Sigmoid colon (tissue), 4 donors: ENCODE measurements at regions not wholly inside any gene's neighbourhood (a gene's known extent, or its start where the extent isn't known, plus 50 kb on each side); places are given as distances from the start of the nearest gene placed in this dataset.

ENCODE experiments used
- POLR2A ChIP-seq, 2 donors: fragments of 450-650 bp; IDR thresholded peaks; one replicate each; pipeline ENCODE4 v1.6.1; 2016; ENCODE audit warnings: antibody characterized with exemption in 2 of 2, mild to moderate bottlenecking in 2 of 2, moderate library complexity in 2 of 2
- POLR2AphosphoS5 ChIP-seq, 4 donors: sonication (generic); formaldehyde crosslinking; IDR thresholded peaks; one replicate each; pipeline ENCODE4 v1.6.1; 2017; ENCODE audit warnings: antibody characterized with exemption in 4 of 4
- TF ChIP-seq, protein P1 (sequence below), 4 experiments: fragments of 450-650 bp in 3 of 4; fragments of 200-600 bp in 1 of 4; IDR thresholded peaks; one replicate each; pipeline ENCODE4 v1.5.1; 2016 to 2019; ENCODE audit warnings: antibody characterized with exemption in 4 of 4, mild to moderate bottlenecking in 3 of 4, moderate library complexity in 2 of 4

DNA sequence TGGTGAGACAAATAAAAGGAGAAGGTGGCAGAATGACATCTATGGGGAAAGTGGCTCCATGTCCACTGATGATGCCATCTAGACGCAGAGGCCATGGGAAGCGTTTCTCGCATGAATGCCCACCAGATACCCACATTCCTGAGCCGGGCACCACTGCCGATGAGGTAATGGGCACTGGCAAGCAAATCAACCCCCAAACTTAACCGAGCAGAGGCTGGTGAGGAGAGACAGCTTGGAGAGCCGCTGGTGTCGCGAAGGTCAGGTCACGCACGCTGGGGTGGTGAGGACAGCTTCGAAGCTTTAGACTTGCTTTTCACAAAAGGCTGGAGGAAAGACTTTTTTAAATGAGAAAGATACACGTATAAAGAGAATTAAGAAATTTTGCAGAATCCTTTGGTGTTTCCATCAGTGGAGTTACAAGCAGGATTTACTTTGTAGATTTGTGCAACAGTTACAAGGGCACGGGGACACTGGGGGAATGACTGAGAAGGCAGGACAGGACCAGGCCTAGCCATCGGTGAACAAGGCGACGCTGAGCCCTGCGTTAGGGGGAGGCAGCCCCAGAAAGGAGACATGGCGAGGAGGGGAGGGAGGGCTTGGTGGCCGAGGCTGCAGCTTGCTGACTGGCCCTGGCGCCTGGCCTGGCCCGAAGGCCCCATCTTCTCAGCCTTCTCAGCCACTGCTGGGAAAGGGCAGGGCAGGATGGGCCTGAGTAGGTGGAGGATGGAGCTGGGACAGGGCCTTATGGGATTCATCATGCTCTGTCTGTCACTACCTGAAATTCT lies 83.9 kb upstream of the HDAC4 start:
- no peak for TF ChIP-seq POLR2A (IDR thresholded peaks at IDR 0.05)
- no peak for TF ChIP-seq POLR2AphosphoS5 (IDR thresholded peaks at IDR 0.05)
- TF ChIP-seq, protein P1, sequence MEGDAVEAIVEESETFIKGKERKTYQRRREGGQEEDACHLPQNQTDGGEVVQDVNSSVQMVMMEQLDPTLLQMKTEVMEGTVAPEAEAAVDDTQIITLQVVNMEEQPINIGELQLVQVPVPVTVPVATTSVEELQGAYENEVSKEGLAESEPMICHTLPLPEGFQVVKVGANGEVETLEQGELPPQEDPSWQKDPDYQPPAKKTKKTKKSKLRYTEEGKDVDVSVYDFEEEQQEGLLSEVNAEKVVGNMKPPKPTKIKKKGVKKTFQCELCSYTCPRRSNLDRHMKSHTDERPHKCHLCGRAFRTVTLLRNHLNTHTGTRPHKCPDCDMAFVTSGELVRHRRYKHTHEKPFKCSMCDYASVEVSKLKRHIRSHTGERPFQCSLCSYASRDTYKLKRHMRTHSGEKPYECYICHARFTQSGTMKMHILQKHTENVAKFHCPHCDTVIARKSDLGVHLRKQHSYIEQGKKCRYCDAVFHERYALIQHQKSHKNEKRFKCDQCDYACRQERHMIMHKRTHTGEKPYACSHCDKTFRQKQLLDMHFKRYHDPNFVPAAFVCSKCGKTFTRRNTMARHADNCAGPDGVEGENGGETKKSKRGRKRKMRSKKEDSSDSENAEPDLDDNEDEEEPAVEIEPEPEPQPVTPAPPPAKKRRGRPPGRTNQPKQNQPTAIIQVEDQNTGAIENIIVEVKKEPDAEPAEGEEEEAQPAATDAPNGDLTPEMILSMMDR (IDR thresholded peaks at IDR 0.05): no peak
